ENCODE measurements at regions not wholly inside any gene's neighbourhood (a gene's known extent, or its start where the extent isn't known, plus 50 kb on each side); places are given as distances from the start of the nearest gene placed in this dataset.

DNA sequence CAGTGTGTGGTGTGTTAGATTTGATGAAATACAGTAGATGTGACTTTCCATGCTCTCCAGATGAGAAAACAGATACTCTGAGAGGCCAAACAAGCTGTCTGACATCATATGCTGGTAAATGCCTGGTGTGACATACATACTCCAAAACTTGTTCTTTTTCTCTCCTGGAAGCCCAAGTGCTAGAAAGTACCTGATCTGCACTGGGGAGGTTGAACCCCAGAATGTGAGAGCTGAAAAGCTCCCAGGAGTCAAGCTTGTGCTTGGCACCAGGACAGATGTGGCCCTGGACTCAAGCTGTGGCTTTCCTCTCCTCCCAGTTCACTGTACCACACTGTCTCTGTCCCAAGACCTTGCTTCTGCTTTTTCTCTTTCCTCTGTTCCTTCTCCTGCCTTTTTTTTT, 389.0 kb upstream of the USP24 start:
- TF ChIP-seq BMI1 (IDR thresholded peaks at IDR 0.05; ENCODE audit: borderline replicate concordance) (no peak), MTA2 (IDR thresholded peaks at IDR 0.05; ENCODE audit: low read depth) (no peak), CHD2 (IDR thresholded peaks at IDR 0.05; ENCODE audit: borderline replicate concordance, low read depth, low read length) (no peak), CBX5 (IDR thresholded peaks at IDR 0.05; ENCODE audit: low read depth) (no peak), IRF4 (IDR thresholded peaks at IDR 0.05; ENCODE audit: low read depth, low read length) (no peak), STAT1 (conservative IDR thresholded peaks at IDR 0.05) (no peak), CREB1 (IDR thresholded peaks at IDR 0.05; ENCODE audit: low read depth) (no peak), JUND (IDR thresholded peaks at IDR 0.05; ENCODE audit: low read depth, low read length) (no peak), CBFB (IDR thresholded peaks at IDR 0.05; ENCODE audit: low read depth) (no peak), POLR2AphosphoS5 (IDR thresholded peaks at IDR 0.05; ENCODE audit: low read length) (no peak), MXI1 (IDR thresholded peaks at IDR 0.05; ENCODE audit: low read depth, low read length) (no peak), EZH2 (IDR thresholded peaks at IDR 0.05; ENCODE audit: borderline replicate concordance, control insufficient read depth, low read depth, low read length) (no peak)
